Skeletal muscle tissue (tissue), 3 donors: ENCODE measurements at regions not wholly inside any gene's neighbourhood (a gene's known extent, or its start where the extent isn't known, plus 50 kb on each side); places are given as distances from the start of the nearest gene placed in this dataset.
"Not testable (repeated sequence)": the region's sequence is repeated elsewhere in the genome, so short reads cannot be mapped to it uniquely, and the experiment has no call there.

Experiments used
- H3K27ac ChIP-seq: one replicate; pipeline ENCODE4 v1.7.0; 2013; ENCODE audit warnings: mild to moderate bottlenecking, low read depth, low read length, inconsistent platforms
- H3K27me3 ChIP-seq, 3 donors: one replicate each; pipeline ENCODE4 v1.7.0; 2013; ENCODE audit warnings: low read length in 3 of 3; ENCODE audit not compliant: control insufficient read depth in 3 of 3, insufficient read depth in 3 of 3
- H3K36me3 ChIP-seq, 3 donors: one replicate each; pipeline ENCODE4 v1.7.0; 2013; ENCODE audit warnings: low read length in 3 of 3; ENCODE audit not compliant: control insufficient read depth in 3 of 3, insufficient read depth in 3 of 3
- H3K4me1 ChIP-seq, 3 donors: one replicate each; pipeline ENCODE4 v1.7.0; 2013; ENCODE audit warnings: low read length in 3 of 3, mild to moderate bottlenecking in 3 of 3; ENCODE audit not compliant: control insufficient read depth in 3 of 3, insufficient read depth in 3 of 3
- H3K4me3 ChIP-seq, 3 donors: one replicate each; pipeline ENCODE4 v1.7.0; 2013; ENCODE audit warnings: low read length in 3 of 3
- H3K9ac ChIP-seq, 3 donors: one replicate each; pipeline ENCODE4 v1.7.0; 2013; ENCODE audit warnings: low read length in 3 of 3, mild to moderate bottlenecking in 3 of 3, moderate library complexity in 2 of 3, low read depth in 1 of 3
- H3K9me3 ChIP-seq, 3 donors: one replicate each; pipeline ENCODE4 v1.7.0; 2013; ENCODE audit warnings: low read length in 3 of 3; ENCODE audit not compliant: control insufficient read depth in 3 of 3
- donor health status: Osteomylitis.

- not testable (repeated sequence) for H3K27ac ChIP-seq, H3K27me3 ChIP-seq, H3K9ac ChIP-seq, H3K36me3 ChIP-seq, H3K4me3 ChIP-seq, H3K9me3 ChIP-seq, H3K4me1 ChIP-seq
Measured at GRCh38 chr1:67513392-67514294, 83.4 kb upstream of the SERBP1 start.

GRCh38 chr1:67514300-67514699, 84.1 kb upstream of the SERBP1 start:
- H3K27me3 ChIP-seq = no peaks in the 10 kb centered on the region
- no peak overlapping the region for H3K9ac ChIP-seq
- H3K27ac ChIP-seq = no peak overlapping the region
- no peak overlapping the region for H3K4me3 ChIP-seq
- no peaks in the 10 kb centered on the region for H3K4me1 ChIP-seq
- no peaks in the 10 kb centered on the region for H3K36me3 ChIP-seq
- H3K9me3 ChIP-seq = no peaks in the 10 kb centered on the region

GRCh38 chr1:67514786-67515185, 84.6 kb upstream of the SERBP1 start:
- Histone ChIP-seq H3K27ac (no peak overlapping the region), H3K9ac (no peak overlapping the region), H3K27me3 (no peaks in the 10 kb centered on the region), H3K4me3 (no peak overlapping the region), H3K9me3 (no peaks in the 10 kb centered on the region), H3K36me3 (no peaks in the 10 kb centered on the region), H3K4me1 (no peaks in the 10 kb centered on the region)

- Histone ChIP-seq H3K27ac (no peak overlapping the region), H3K9ac (no peak overlapping the region), H3K9me3 (no peaks in the 10 kb centered on the region), H3K4me1 (no peaks in the 10 kb centered on the region), H3K27me3 (no peaks in the 10 kb centered on the region), H3K36me3 (no peaks in the 10 kb centered on the region), H3K4me3 (no peak overlapping the region)
Measured at GRCh38 chr1:67515324-67516080, 85.3 kb upstream of the SERBP1 start.

GRCh38 chr1:67517046-67517445, 86.8 kb upstream of the SERBP1 start:
- Histone ChIP-seq H3K9ac (no peak overlapping the region), H3K27me3 (no peaks in the 10 kb centered on the region), H3K36me3 (no peaks in the 10 kb centered on the region), H3K4me1 (no peaks in the 10 kb centered on the region), H3K4me3 (no peak overlapping the region), H3K27ac (no peak overlapping the region), H3K9me3 (no peaks in the 10 kb centered on the region)

- H3K27me3 ChIP-seq = no peaks in the 10 kb centered on the region
- no peak overlapping the region for H3K9ac ChIP-seq
- H3K9me3 ChIP-seq = no peaks in the 10 kb centered on the region
- H3K27ac ChIP-seq = no peak overlapping the region
- no peak overlapping the region for H3K4me3 ChIP-seq
- no peaks in the 10 kb centered on the region for H3K4me1 ChIP-seq
- H3K36me3 ChIP-seq = no peaks in the 10 kb centered on the region
Measured at GRCh38 chr1:67522001-67522441, 91.8 kb upstream of the SERBP1 start.

GRCh38 chr1:67522793-67523192, 92.6 kb upstream of the SERBP1 start:
- Histone ChIP-seq H3K27ac (no peak overlapping the region), H3K9ac (no peak overlapping the region), H3K4me3 (no peak overlapping the region), H3K27me3 (no peaks in the 10 kb centered on the region), H3K9me3 (no peaks in the 10 kb centered on the region), H3K36me3 (no peaks in the 10 kb centered on the region), H3K4me1 (no peaks in the 10 kb centered on the region)

GRCh38 chr1:67524143-67525052, 94.2 kb upstream of the SERBP1 start:
- Histone ChIP-seq H3K36me3 (no peaks in the 10 kb centered on the region), H3K27ac (no peak overlapping the region), H3K9me3 (no peaks in the 10 kb centered on the region), H3K4me3 (no peak overlapping the region), H3K4me1 (no peaks in the 10 kb centered on the region), H3K27me3 (no peaks in the 10 kb centered on the region), H3K9ac (no peak overlapping the region)

- no peak overlapping the region for H3K4me3 ChIP-seq
- H3K9me3 ChIP-seq = no peaks in the 10 kb centered on the region
- H3K27ac ChIP-seq = no peak overlapping the region
- H3K36me3 ChIP-seq = no peaks in the 10 kb centered on the region
- H3K9ac ChIP-seq = no peak overlapping the region
- H3K27me3 ChIP-seq = no peaks in the 10 kb centered on the region
- no peaks in the 10 kb centered on the region for H3K4me1 ChIP-seq
Measured at GRCh38 chr1:67525053-67525760, 95.0 kb upstream of the SERBP1 start.
